ENCODE measurements at regions not wholly inside any gene's neighbourhood (a gene's known extent, or its start where the extent isn't known, plus 50 kb on each side); places are given as distances from the start of the nearest gene placed in this dataset.

GRCh38 chr6:88302769-88303225, 136.7 kb upstream of the CNR1 start:
- TF ChIP-seq CTCF (conservative IDR thresholded peaks at IDR 0.05 in 1 of 2, IDR thresholded peaks at IDR 0.05 in 1 of 2; ENCODE audit: low read depth in 1 of 2, low read length in 2 of 2): no peak
- TF ChIP-seq EZH2 (IDR thresholded peaks at IDR 0.05; ENCODE audit: low read length, missing control alignments): no peak

Measured in fibroblast of lung (primary cell).